H1 (cell line): ENCODE measurements at regions not wholly inside any gene's neighbourhood (a gene's known extent, or its start where the extent isn't known, plus 50 kb on each side); places are given as distances from the start of the nearest gene placed in this dataset.

ENCODE experiments used
- CTCF ChIA-PET: fragments of 300-600 bp; sonication (Branson Sonifier 250); formaldehyde crosslinking; loops from one replicate; lab custom pipeline; 2021; ENCODE audit not compliant: partially characterized antibody; lab: Charles Lee
- POLR2A ChIA-PET: fragments of 300-600 bp; sonication (Branson Sonifier 250); formaldehyde crosslinking; loops from one replicate; lab custom pipeline; 2021; ENCODE audit warnings: inconsistent platforms; ENCODE audit not compliant: partially characterized antibody; lab: Charles Lee
- DNase-seq, 2 experiments: peaks; one replicate each; pipeline versions ENCODE4 v3.0.0 to v3.0.0-alpha.2; 2010 to 2022; ENCODE audit warnings: low spot score in 2 of 2, low read depth in 1 of 2, mixed read lengths in 1 of 2
- FAIRE-seq: peaks from 2 replicates; lab custom pipeline; 2011; peaks lifted over from hg19 to GRCh38; lab: Jason Lieb, UNC
- H2AFZ ChIP-seq: 2 replicates; pipeline ENCODE4 v1.8.1; 2012; ENCODE audit warnings: low read length, inconsistent platforms
- H2AK5ac ChIP-seq: 2 replicates; pipeline ENCODE4 v1.6.1; 2013; ENCODE audit warnings: low read depth, low read length
- H2BK120ac ChIP-seq: replicated peaks from 2 replicates; pipeline ENCODE3; 2013; ENCODE audit warnings: low read depth, low read length, inconsistent platforms
- H2BK12ac ChIP-seq: 2 replicates; pipeline ENCODE4 v1.6.1; 2013; ENCODE audit warnings: low read depth, low read length
- H2BK15ac ChIP-seq: 2 replicates; pipeline ENCODE4 v1.6.1; 2013; ENCODE audit warnings: low read length
- H2BK20ac ChIP-seq: 2 replicates; pipeline ENCODE4 v1.6.1; 2013; ENCODE audit warnings: low read length
- H2BK5ac ChIP-seq: 2 replicates; pipeline ENCODE4 v1.6.1; 2013; ENCODE audit warnings: low read depth, low read length
- H3K14ac ChIP-seq: 2 replicates; pipeline ENCODE4 v1.6.1; 2013; ENCODE audit warnings: inconsistent platforms; ENCODE audit not compliant: insufficient read length
- H3K18ac ChIP-seq: 2 replicates; pipeline ENCODE4 v1.6.1; 2013; ENCODE audit warnings: low read length; ENCODE audit errors: extremely low read depth
- H3K23ac ChIP-seq: 2 replicates; pipeline ENCODE4 v1.6.1; 2013; ENCODE audit warnings: inconsistent platforms; ENCODE audit not compliant: insufficient read length
- H3K23me2 ChIP-seq: 2 replicates; pipeline ENCODE4 v1.6.1; 2013; ENCODE audit warnings: low read depth, low read length
- H3K27ac ChIP-seq: 2 replicates; pipeline ENCODE4 v1.6.1; 2011; ENCODE audit warnings: low read depth, low read length, inconsistent platforms
- H3K27me3 ChIP-seq, 4 experiments: replicated peaks in 1 of 4; 1 replicate in 1 of 4; 2 replicates in 3 of 4; pipeline versions ENCODE4 v1.6.1 to v1.8.1; 2011 to 2013; ENCODE audit warnings: low read length in 3 of 4, mild to moderate bottlenecking in 3 of 4, inconsistent platforms in 2 of 4, mixed read lengths in 2 of 4, moderate library complexity in 1 of 4; ENCODE audit not compliant: control insufficient read depth in 3 of 4, insufficient read depth in 3 of 4; ENCODE audit errors: extremely low read depth in 1 of 4
- H3K36me3 ChIP-seq, 4 experiments: 2 replicates each; pipeline versions ENCODE4 v1.6.1 to v1.8.1; 2011 to 2013; ENCODE audit warnings: mild to moderate bottlenecking in 4 of 4, low read length in 3 of 4, moderate library complexity in 2 of 4, control low read depth in 1 of 4, inconsistent platforms in 1 of 4; ENCODE audit not compliant: insufficient read depth in 4 of 4, control insufficient read depth in 2 of 4
- H3K4ac ChIP-seq: replicated peaks from 2 replicates; pipeline ENCODE3; 2013; ENCODE audit warnings: low read length, low read depth, mixed read lengths, inconsistent platforms; ENCODE audit not compliant: insufficient read length
- H3K4me1 ChIP-seq, 4 experiments: replicated peaks in 1 of 4; 1 replicate in 1 of 4; 2 replicates in 3 of 4; pipeline versions ENCODE4 v1.6.1 to v1.8.1; 2011 to 2013; ENCODE audit warnings: low read length in 3 of 4, inconsistent platforms in 2 of 4, mixed read lengths in 1 of 4; ENCODE audit not compliant: insufficient read depth in 4 of 4, control insufficient read depth in 3 of 4
- H3K4me2 ChIP-seq, 2 experiments: 2 replicates each; pipeline versions ENCODE4 v1.6.1 to v1.8.1; 2011 to 2013; ENCODE audit warnings: low read depth in 2 of 2, low read length in 2 of 2, control low read depth in 1 of 2, inconsistent platforms in 1 of 2, mild to moderate bottlenecking in 1 of 2; ENCODE audit not compliant: insufficient read depth in 1 of 2
- H3K4me3 ChIP-seq, 4 experiments: fragments of 200-600, 300-600 bp in 1 of 4; sonication (generic), shearing (Covaris generic), sonication (Bioruptor Twin) in 1 of 4; 2 replicates each; pipeline versions ENCODE4 v1.5.1 to v1.8.1; 2011 to 2016; ENCODE audit warnings: low read length in 4 of 4, low read depth in 3 of 4, control low read depth in 2 of 4, inconsistent platforms in 2 of 4, mild to moderate bottlenecking in 2 of 4, mixed read lengths in 1 of 4, moderate library complexity in 1 of 4; ENCODE audit not compliant: insufficient read depth in 2 of 4; ENCODE audit errors: extremely low read depth in 1 of 4
- H3K56ac ChIP-seq: replicated peaks from 2 replicates; pipeline ENCODE3; 2013; ENCODE audit warnings: low read depth, mild to moderate bottlenecking, mixed read lengths, low read length, inconsistent platforms; ENCODE audit not compliant: insufficient read length
- H3K79me1 ChIP-seq: 2 replicates; pipeline ENCODE4 v1.6.1; 2013; ENCODE audit warnings: low read depth, low read length, control low read depth
- H3K79me2 ChIP-seq, 2 experiments: 2 replicates each; pipeline versions ENCODE4 v1.6.1 to v1.8.1; 2012 to 2013; ENCODE audit warnings: low read length in 2 of 2, mild to moderate bottlenecking in 2 of 2, inconsistent platforms in 1 of 2; ENCODE audit not compliant: insufficient read depth in 2 of 2, control insufficient read depth in 1 of 2
- H3K9ac ChIP-seq, 4 experiments: replicated peaks in 1 of 4; 1 replicate in 1 of 4; 2 replicates in 3 of 4; pipeline versions ENCODE4 v1.6.1 to v1.8.1; 2011 to 2013; ENCODE audit warnings: low read depth in 3 of 4, low read length in 3 of 4, control low read depth in 2 of 4, mild to moderate bottlenecking in 2 of 4, moderate library complexity in 2 of 4, inconsistent platforms in 1 of 4; ENCODE audit errors: extremely low read depth in 1 of 4
- H3K9me3 ChIP-seq, 2 experiments: 2 replicates each; pipeline versions ENCODE4 v1.6.1 to v1.8.1; 2012 to 2013; ENCODE audit warnings: mild to moderate bottlenecking in 2 of 2, moderate library complexity in 2 of 2, control low read depth in 1 of 2, inconsistent platforms in 1 of 2, low read depth in 1 of 2, low read length in 1 of 2, mixed read lengths in 1 of 2; ENCODE audit not compliant: insufficient read depth in 2 of 2
- H4K20me1 ChIP-seq, 2 experiments: replicated peaks in 1 of 2; 2 replicates each; pipeline versions ENCODE3 to v1.8.1; 2011 to 2013; ENCODE audit warnings: inconsistent platforms in 2 of 2, low read length in 2 of 2, mild to moderate bottlenecking in 1 of 2; ENCODE audit not compliant: insufficient read depth in 2 of 2, control insufficient read depth in 1 of 2
- H4K5ac ChIP-seq: 2 replicates; pipeline ENCODE4 v1.6.1; 2013; ENCODE audit warnings: low read length, low read depth, mixed read lengths, inconsistent platforms; ENCODE audit not compliant: insufficient read length
- H4K8ac ChIP-seq: 2 replicates; pipeline ENCODE4 v1.8.0; 2013; ENCODE audit warnings: mild to moderate bottlenecking, moderate library complexity, low read length, inconsistent platforms; ENCODE audit not compliant: insufficient read depth; ENCODE audit errors: extremely low read depth
- H4K91ac ChIP-seq: replicated peaks from 2 replicates; pipeline ENCODE3; 2013; ENCODE audit warnings: low read length, mixed read lengths, inconsistent platforms; ENCODE audit not compliant: insufficient read length
- CHD1 ChIP-seq: IDR thresholded peaks from 2 replicates; pipeline ENCODE4 v1.6.1; 2012; ENCODE audit warnings: low read depth, low read length, improper control_type of control experiment
- GABPA ChIP-seq: IDR thresholded peaks from 2 replicates; pipeline ENCODE4 v1.6.1; 2011; ENCODE audit warnings: mild to moderate bottlenecking, low read length, moderate library complexity, borderline replicate concordance; ENCODE audit not compliant: insufficient read depth
- HDAC2 ChIP-seq, 2 experiments: fragments of 300-600 bp in 1 of 2; sonication (generic) in 1 of 2; IDR thresholded peaks; 2 replicates each; pipeline ENCODE4 v1.6.1; 2011 to 2012; ENCODE audit warnings: low read depth in 2 of 2, low read length in 2 of 2, mild to moderate bottlenecking in 2 of 2, moderate library complexity in 2 of 2, borderline replicate concordance in 1 of 2, inconsistent platforms in 1 of 2
- TBP ChIP-seq: IDR thresholded peaks from 2 replicates; pipeline ENCODE4 v1.6.1; 2011; ENCODE audit warnings: low read depth, low read length, improper control_type of control experiment
- WGBS, 2 experiments: shearing (Covaris generic) in 1 of 2; methylation state at CpG; one replicate each; pipeline versions ENCODE4 v1.1.6 to v1.1.7; 2013 to 2015; ENCODE audit warnings: low lambda C conversion rate in 2 of 2, mixed read lengths in 2 of 2, inconsistent platforms in 1 of 2, low coverage in 1 of 2, missing lambda C conversion rate in 1 of 2; ENCODE audit not compliant: insufficient replicate concordance in 2 of 2, insufficient coverage in 1 of 2, insufficient read length in 1 of 2; ENCODE audit errors: extremely low coverage in 1 of 2, missing lambda C conversion rate in 1 of 2; 5-methylcytosine and 5-hydroxymethylcytosine counted together

GRCh38 chr6:15783484-15783883 lies 120.7 kb upstream of the DTNBP1 start:
- Histone ChIP-seq H3K18ac (no peak overlapping the region), H2AFZ (no peak overlapping the region), H3K14ac (no peak overlapping the region), H3K9me3 (no peaks in the 10 kb centered on the region), H2BK15ac (no peak overlapping the region), H2AK5ac (no peak overlapping the region), H3K4ac (no peak overlapping the region), H2BK5ac (no peak overlapping the region), H3K4me1 (no peaks in the 10 kb centered on the region), H4K8ac (no peak overlapping the region), H3K27me3 (peaks cover 0 to 1% (median 0%) of the 10 kb centered on the region in 4 experiments; a peak in 1 of 7 replicates), H4K5ac (no peak overlapping the region), H3K79me2 (no peaks in the 10 kb centered on the region), H3K23me2 (no peaks in the 10 kb centered on the region), H4K91ac (no peak overlapping the region), H3K36me3 (no peaks in the 10 kb centered on the region), H2BK12ac (no peak overlapping the region), H3K4me3 (no peak overlapping the region), H3K56ac (no peak overlapping the region), H3K4me2 (no peak overlapping the region), H2BK20ac (no peak overlapping the region), H4K20me1 (no peaks in the 10 kb centered on the region), H3K23ac (no peak overlapping the region), H3K79me1 (no peaks in the 10 kb centered on the region), H2BK120ac (no peak overlapping the region), H3K9ac (no peak overlapping the region), H3K27ac (no peak overlapping the region)
- DNase-seq = no peak
- ChIA-PET CTCF (no interaction called here), POLR2A (no interaction called here)
- 85% methylated on average over 3 of the region's 3 CpGs; no CpG with 5 or more reads in 1 of the 2 experiments for WGBS, 2 experiments
- no peak for TF ChIP-seq TBP
- TF ChIP-seq GABPA = no peak
- TF ChIP-seq CHD1 = no peak
- TF ChIP-seq HDAC2 (IDR thresholded peaks at IDR 0.05; ENCODE audit: borderline replicate concordance in 1 of 2, low read depth in 2 of 2, low read length in 2 of 2) = no peak
- no peak for FAIRE-seq
